Kidney epithelial cell (primary cell): ENCODE measurements at regions not wholly inside any gene's neighbourhood (a gene's known extent, or its start where the extent isn't known, plus 50 kb on each side); places are given as distances from the start of the nearest gene placed in this dataset.

Source experiments
- DNase-seq: peaks from one replicate; pipeline ENCODE4 v3.0.0-alpha.2; 2010; ENCODE audit warnings: low read depth
- H3K27me3 ChIP-seq: 2 replicates; pipeline ENCODE4 v1.6.0; 2011; ENCODE audit warnings: low read length; ENCODE audit not compliant: control insufficient read depth, insufficient read depth
- H3K36me3 ChIP-seq: 2 replicates; pipeline ENCODE4 v1.5.1; 2011; ENCODE audit warnings: low read length; ENCODE audit not compliant: control insufficient read depth, insufficient read depth
- H3K4me3 ChIP-seq: 2 replicates; pipeline ENCODE4 v1.5.1; 2011; ENCODE audit warnings: low read depth, mild to moderate bottlenecking, control low read depth, low read length
- CTCF ChIP-seq: IDR thresholded peaks from 2 replicates; pipeline ENCODE4 v1.5.1; 2011; ENCODE audit warnings: mild to moderate bottlenecking, moderate library complexity, low read length, control low read depth, inconsistent platforms; ENCODE audit not compliant: insufficient read depth, poor library complexity, severe bottlenecking

- DNase-seq, result no peak
- TF ChIP-seq CTCF, result no peak
- Histone ChIP-seq H3K27me3 (no peaks in the 10 kb centered on the region), H3K36me3 (no peaks in the 10 kb centered on the region), H3K4me3 (no peak overlapping the region)
These were observed 385.5 kb downstream of the SHANK2 start for GRCh38 chr11:70866834-70867233.

DNA sequence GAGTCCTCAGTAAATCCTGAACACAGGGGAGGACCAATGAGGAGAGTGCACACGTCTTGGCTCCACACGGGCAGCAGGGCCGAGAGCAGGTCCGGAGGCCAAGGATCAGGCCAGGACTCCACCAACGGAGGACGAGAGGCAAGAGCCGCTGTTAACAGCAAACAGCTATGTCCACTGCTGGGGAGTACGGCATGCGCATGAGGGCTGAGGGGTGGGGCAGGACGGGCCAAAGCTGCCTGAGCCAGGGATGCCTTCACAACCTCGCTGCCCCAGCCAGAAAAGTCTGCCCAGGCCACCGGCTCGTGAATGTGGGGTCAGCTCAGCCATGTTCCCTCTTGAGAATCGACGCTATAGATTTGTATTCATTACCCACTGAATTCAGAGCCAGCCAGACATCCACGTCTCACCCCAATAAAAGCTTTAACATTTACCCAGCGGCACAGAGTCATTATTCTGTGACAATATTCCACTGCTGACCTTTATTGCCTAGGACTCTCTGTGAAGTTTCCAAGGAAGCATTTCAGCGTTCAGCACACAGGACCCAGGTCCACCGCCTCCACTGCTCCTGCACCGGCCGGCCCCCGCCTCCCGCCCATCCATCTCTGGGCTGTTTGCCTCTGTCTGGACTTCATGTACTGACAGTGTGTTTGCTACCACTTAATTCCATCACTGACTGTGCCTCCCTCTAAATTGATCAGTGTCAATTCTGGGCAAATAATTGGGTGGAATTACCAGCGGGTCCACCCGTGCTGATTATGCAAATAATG, 384.9 kb downstream of the SHANK2 start:
- no peaks in the 10 kb centered on the region for H3K27me3 ChIP-seq
- H3K4me3 ChIP-seq, result no peak overlapping the region
- TF ChIP-seq CTCF, result no peak
- no peaks in the 10 kb centered on the region for H3K36me3 ChIP-seq
- no peak for DNase-seq

GRCh38 chr11:70868341-70868885, 384.0 kb downstream of the SHANK2 start:
- H3K27me3 ChIP-seq, result no peaks in the 10 kb centered on the region
- DNase-seq, result no peak
- TF ChIP-seq CTCF, result no peak
- no peaks in the 10 kb centered on the region for H3K36me3 ChIP-seq
- H3K4me3 ChIP-seq, result no peak overlapping the region

DNA sequence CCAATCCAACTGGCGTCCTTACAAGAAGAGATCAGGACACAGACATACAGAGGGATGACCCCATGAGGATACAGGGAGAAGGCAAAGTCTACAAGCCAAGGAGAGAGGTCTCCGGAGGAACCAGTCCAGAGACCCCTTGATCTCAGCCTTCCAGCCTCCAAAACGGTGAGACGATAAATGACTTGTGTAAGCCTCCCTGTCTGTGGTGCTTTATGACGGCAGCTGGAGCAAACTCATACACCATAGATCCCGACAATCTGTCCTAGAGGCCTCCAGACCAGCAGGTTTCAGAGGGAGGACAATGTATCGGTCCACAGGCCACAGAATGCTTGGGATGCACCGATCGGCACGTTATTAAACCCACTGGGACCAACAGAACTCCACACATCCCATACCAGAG, 383.3 kb downstream of the SHANK2 start:
- no peak overlapping the region for H3K4me3 ChIP-seq
- no peaks in the 10 kb centered on the region for H3K36me3 ChIP-seq
- no peaks in the 10 kb centered on the region for H3K27me3 ChIP-seq
- no peak for TF ChIP-seq CTCF
- no peak for DNase-seq

GRCh38 chr11:70871881-70872280, 380.5 kb downstream of the SHANK2 start:
- no peak for DNase-seq
- Histone ChIP-seq H3K27me3 (no peaks in the 10 kb centered on the region), H3K36me3 (no peaks in the 10 kb centered on the region), H3K4me3 (no peak overlapping the region)
- TF ChIP-seq CTCF, result no peak

- no peak for TF ChIP-seq CTCF
- DNase-seq, result no peak
- no peak overlapping the region for H3K4me3 ChIP-seq
- H3K27me3 ChIP-seq, result no peaks in the 10 kb centered on the region
- no peaks in the 10 kb centered on the region for H3K36me3 ChIP-seq
These were observed 380.1 kb downstream of the SHANK2 start for GRCh38 chr11:70872299-70872698.
